ENCODE measurements at regions not wholly inside any gene's neighbourhood (a gene's known extent, or its start where the extent isn't known, plus 50 kb on each side); places are given as distances from the start of the nearest gene placed in this dataset.

- DNase-seq: no peak
- Histone ChIP-seq H3K79me2 (ENCODE audit: low read length) (no peaks in the 10 kb centered on the region), H3K9ac (ENCODE audit: low read length) (no peak overlapping the region), H3K4me3 (ENCODE audit: low read length) (no peak overlapping the region), H3K4me1 (ENCODE audit: low read length) (no peaks in the 10 kb centered on the region), H4K20me1 (ENCODE audit: insufficient read depth, low read length) (no peaks in the 10 kb centered on the region), H3K36me3 (replicated peaks; ENCODE audit: insufficient read depth, low read length) (no peaks in the 10 kb centered on the region), H3K27ac (ENCODE audit: low read length) (no peak overlapping the region), H3K4me2 (ENCODE audit: low read depth, low read length) (no peak overlapping the region), H3K9me2 (replicated peaks; ENCODE audit: insufficient read depth, low read length) (no peaks in the 10 kb centered on the region), H3F3A (ENCODE audit: insufficient read depth, low read length) (no peaks in the 10 kb centered on the region), H2AFZ (ENCODE audit: low read length) (no peak overlapping the region), H3K9me3 (replicated peaks; ENCODE audit: insufficient read depth, low read length) (no peaks in the 10 kb centered on the region), H3K27me3 (replicated peaks; ENCODE audit: insufficient read depth, low read length) (no peaks in the 10 kb centered on the region)
- TF ChIP-seq EZH2phosphoT487 (IDR thresholded peaks at IDR 0.05; ENCODE audit: low read length) (no peak), EZH2 (optimal IDR thresholded peaks at IDR 0.05; ENCODE audit: low read depth, low read length) (no peak), CTCF (IDR thresholded peaks at IDR 0.05; ENCODE audit: low read length) (no peak)
Measured at GRCh38 chr21:39094847-39095579, 88.2 kb downstream of the PSMG1 start.

- Histone ChIP-seq H3K79me2 (ENCODE audit: low read length) (no peaks in the 10 kb centered on the region), H2AFZ (ENCODE audit: low read length) (no peak overlapping the region), H3F3A (ENCODE audit: insufficient read depth, low read length) (no peaks in the 10 kb centered on the region), H4K20me1 (ENCODE audit: insufficient read depth, low read length) (no peaks in the 10 kb centered on the region), H3K36me3 (replicated peaks; ENCODE audit: insufficient read depth, low read length) (no peaks in the 10 kb centered on the region), H3K9me2 (replicated peaks; ENCODE audit: insufficient read depth, low read length) (no peaks in the 10 kb centered on the region), H3K27ac (ENCODE audit: low read length) (no peak overlapping the region), H3K9me3 (replicated peaks; ENCODE audit: insufficient read depth, low read length) (no peaks in the 10 kb centered on the region), H3K4me1 (ENCODE audit: low read length) (no peaks in the 10 kb centered on the region), H3K27me3 (replicated peaks; ENCODE audit: insufficient read depth, low read length) (no peaks in the 10 kb centered on the region), H3K4me2 (ENCODE audit: low read depth, low read length) (no peak overlapping the region), H3K4me3 (ENCODE audit: low read length) (no peak overlapping the region), H3K9ac (ENCODE audit: low read length) (no peak overlapping the region)
- TF ChIP-seq EZH2 (optimal IDR thresholded peaks at IDR 0.05; ENCODE audit: low read depth, low read length) (no peak), CTCF (IDR thresholded peaks at IDR 0.05; ENCODE audit: low read length) (no peak), EZH2phosphoT487 (IDR thresholded peaks at IDR 0.05; ENCODE audit: low read length) (no peak)
- no peak for DNase-seq
Measured at GRCh38 chr21:39094087-39094780, 89.0 kb downstream of the PSMG1 start.

- H3K4me3 ChIP-seq (ENCODE audit: low read length): no peak overlapping the region
- H3K9me3 ChIP-seq (replicated peaks; ENCODE audit: insufficient read depth, low read length): no peaks in the 10 kb centered on the region
- no peaks in the 10 kb centered on the region for H3K36me3 ChIP-seq (replicated peaks; ENCODE audit: insufficient read depth, low read length)
- H3F3A ChIP-seq (ENCODE audit: insufficient read depth, low read length): no peaks in the 10 kb centered on the region
- H3K9ac ChIP-seq (ENCODE audit: low read length): no peak overlapping the region
- H3K4me1 ChIP-seq (ENCODE audit: low read length): no peaks in the 10 kb centered on the region
- H3K79me2 ChIP-seq (ENCODE audit: low read length): no peaks in the 10 kb centered on the region
- no peak overlapping the region for H3K27ac ChIP-seq (ENCODE audit: low read length)
- H3K9me2 ChIP-seq (replicated peaks; ENCODE audit: insufficient read depth, low read length): no peaks in the 10 kb centered on the region
- no peak overlapping the region for H2AFZ ChIP-seq (ENCODE audit: low read length)
- H4K20me1 ChIP-seq (ENCODE audit: insufficient read depth, low read length): no peaks in the 10 kb centered on the region
- no peak overlapping the region for H3K4me2 ChIP-seq (ENCODE audit: low read depth, low read length)
- no peak for DNase-seq
- TF ChIP-seq CTCF (IDR thresholded peaks at IDR 0.05; ENCODE audit: low read length) (no peak), EZH2 (optimal IDR thresholded peaks at IDR 0.05; ENCODE audit: low read depth, low read length) (no peak), EZH2phosphoT487 (IDR thresholded peaks at IDR 0.05; ENCODE audit: low read length) (no peak)
- no peaks in the 10 kb centered on the region for H3K27me3 ChIP-seq (replicated peaks; ENCODE audit: insufficient read depth, low read length)
Measured at GRCh38 chr21:39093526-39093925, 89.7 kb downstream of the PSMG1 start.

Measured in MM.1S (cell line).